HuH-7 (cell line): ENCODE measurements at regions not wholly inside any gene's neighbourhood (a gene's known extent, or its start where the extent isn't known, plus 50 kb on each side); places are given as distances from the start of the nearest gene placed in this dataset.

Source experiments
- DNase-seq: peaks from one replicate; pipeline ENCODE4 v3.0.0; 2011; ENCODE audit warnings: low spot score

- no peak for DNase-seq
These were observed 301.8 kb upstream of the TMPO start for GRCh38 chr12:98213556-98213955.

- no peak for DNase-seq
These were observed 298.1 kb upstream of the TMPO start for GRCh38 chr12:98217257-98217656.

- DNase-seq: no peak
These were observed 294.8 kb upstream of the TMPO start for GRCh38 chr12:98220636-98221035.

- DNase-seq: no peak
These were observed 294.1 kb upstream of the TMPO start for GRCh38 chr12:98221243-98221808.

DNA sequence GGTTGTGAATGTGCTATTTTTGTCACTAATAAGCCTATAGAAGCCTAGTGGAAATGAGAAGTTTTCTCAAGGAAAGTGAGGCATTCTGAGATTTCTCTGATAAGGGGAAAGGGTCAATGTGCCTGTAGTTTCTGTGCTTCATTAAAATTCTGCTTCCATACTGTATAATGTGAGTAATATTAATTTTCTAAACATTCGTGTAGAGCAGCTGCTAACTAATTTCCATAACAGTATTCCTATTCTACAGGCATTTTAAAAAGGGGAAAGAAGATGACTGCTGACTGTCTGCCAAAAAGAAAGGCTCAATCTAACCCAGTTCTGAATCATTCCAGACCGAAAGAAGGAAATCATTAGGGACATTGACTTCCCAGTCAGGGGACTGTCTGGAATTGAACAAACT, 293.3 kb upstream of the TMPO start:
- DNase-seq: no peak

GRCh38 chr12:98224584-98225221, 290.7 kb upstream of the TMPO start:
- DNase-seq: no peak

DNA sequence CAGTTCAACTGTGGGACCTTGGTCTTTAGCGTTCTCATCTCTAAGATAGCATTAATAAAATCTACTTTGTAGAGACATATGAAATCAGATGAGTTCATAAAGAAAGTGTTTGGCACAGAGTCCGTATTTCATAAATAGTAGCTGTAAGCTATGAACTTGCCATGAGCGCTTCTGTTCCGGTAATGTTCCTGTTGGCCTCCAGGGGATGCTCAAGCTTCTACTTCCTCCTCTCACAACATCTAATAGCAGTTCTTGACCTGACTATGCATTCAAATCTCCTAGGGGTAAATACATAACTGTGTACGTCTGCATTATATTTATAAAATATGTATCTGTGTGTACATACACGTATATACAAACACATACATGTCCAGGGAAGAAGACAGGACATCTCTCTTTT, 288.2 kb upstream of the TMPO start:
- no peak for DNase-seq

DNA sequence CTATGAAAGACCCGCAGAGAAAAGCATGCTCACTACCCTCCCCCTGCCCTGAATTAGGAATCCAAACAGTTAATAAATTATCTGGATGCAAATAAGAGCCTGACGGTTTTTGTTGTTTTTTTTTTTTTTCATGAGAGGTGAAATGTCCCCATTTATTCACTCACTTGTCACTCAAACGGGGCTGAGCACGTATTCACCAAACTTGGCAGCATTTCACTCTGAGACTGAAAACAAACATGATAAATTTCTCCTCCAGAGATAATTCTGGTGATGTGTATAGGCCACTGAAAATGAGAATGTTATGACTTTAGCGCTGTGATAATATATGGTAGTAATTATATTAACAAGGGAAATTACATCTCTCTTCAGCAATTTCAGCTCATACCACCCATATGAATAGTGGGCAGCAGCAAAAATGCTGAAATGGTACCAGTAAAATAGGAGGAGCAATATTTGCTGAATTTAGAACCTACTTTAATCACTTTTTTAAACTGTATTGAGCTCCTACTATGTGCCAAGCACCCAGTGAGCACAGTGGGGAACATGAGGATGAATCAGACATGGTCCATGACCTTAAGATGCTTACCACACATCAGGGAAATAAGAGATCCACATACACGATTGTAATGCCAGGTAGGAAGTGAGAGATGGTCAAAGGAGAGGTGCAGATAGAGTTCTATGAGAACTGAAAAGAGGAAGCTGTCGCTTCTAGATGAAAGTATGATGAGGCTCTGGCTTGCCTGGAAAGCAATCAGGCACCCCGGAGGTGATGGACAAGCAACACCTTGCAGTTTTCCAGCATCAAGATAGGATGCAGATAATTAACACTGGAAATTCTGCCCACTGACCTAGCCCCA, 286.5 kb upstream of the TMPO start:
- DNase-seq: no peak

- DNase-seq: no peak
These were observed 285.9 kb upstream of the TMPO start for GRCh38 chr12:98229540-98229924.

GRCh38 chr12:98232753-98233390, 282.5 kb upstream of the TMPO start:
- DNase-seq: no peak

GRCh38 chr12:98235301-98235700, 280.1 kb upstream of the TMPO start:
- DNase-seq: no peak

DNA sequence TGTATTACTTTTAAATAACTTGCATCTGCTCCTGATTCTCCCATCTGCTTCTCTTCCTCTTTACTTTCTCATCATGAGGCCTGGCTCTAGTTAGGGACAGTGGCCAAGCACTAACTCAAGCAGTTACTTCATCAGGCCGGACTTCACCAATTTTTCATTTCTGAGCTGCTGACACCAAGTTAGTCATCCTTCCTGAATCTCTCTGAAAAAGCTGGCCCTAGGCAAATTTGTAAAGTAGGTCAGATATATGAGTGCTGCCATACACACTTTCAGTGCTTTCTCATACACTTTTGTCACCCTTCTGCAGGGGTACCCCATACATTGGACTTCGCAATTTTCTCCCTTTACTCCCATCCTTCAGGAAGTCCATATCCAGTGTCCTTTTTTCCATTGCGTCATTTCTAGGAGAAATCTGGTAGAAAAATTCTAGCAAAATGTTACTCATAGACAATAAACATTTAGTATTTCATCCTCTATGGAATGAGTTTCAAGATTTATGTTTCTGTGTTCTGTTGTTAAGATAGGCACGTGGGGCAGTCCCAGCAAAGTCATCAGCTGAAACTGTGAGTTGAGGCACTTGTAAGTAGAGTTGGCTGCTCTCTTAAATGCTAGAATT, 276.8 kb upstream of the TMPO start:
- DNase-seq: no peak

- no peak for DNase-seq
These were observed 272.2 kb upstream of the TMPO start for GRCh38 chr12:98243190-98243589.

- no peak for DNase-seq
These were observed 271.3 kb upstream of the TMPO start for GRCh38 chr12:98244136-98244535.

DNA sequence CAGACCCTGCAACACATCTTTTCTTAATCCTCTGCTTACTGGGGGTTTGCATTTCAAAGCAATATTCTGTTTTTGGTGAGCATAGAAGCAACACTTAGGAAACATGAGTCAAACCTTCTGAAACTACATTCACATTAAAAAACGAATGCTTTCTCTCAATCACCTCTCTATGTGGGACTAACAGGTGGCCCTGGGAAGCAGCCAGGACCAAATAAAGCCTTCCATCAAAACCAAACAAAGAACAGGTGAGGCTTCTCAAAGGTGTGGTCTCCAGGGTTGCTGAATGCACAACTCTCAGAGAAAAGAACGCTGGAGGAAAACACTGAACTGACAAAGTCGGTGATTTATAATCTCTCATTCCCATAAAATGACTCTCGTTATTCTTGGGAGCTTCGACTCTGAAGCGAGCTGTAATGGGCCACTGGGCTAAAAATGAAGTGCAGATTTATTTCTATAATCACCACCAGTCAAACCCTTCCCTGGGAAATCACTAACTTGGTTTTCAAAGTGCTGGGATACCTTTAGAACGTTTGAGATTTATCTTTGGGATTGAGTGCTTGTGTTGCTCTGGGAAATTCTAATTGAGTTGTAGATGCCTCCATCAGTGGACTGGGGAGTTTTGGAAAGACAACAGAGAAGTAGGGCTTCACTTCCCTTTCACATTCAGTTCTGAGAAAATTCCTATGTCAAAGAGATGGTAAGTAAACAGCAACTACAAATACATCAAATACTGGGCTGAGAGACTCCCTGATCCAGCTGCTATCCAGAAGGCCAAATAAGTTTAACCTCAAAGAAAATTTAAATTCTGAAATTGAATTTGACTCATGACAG, 262.0 kb upstream of the TMPO start:
- no peak for DNase-seq

DNA sequence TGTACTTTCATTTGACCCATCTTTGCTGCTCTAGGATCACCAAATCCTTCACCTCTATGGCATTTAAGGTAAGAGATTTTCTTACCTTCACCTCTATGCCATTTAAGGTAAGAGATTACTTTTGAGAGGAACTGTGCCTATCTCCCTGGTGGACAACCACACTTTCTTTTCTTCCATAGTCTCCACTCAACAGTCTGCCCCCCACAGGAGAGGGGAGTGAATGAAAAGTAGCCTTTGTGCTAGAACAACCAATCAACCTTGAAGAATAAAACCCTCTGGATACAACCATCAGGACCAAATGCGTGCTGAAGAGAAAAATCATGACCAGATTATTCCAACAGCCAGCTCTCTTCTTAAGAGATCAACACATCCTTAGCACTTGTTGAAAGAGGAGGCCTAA, 258.6 kb upstream of the TMPO start:
- DNase-seq: no peak

GRCh38 chr12:98259693-98260092, 255.7 kb upstream of the TMPO start:
- no peak for DNase-seq

GRCh38 chr12:98260276-98260675, 255.1 kb upstream of the TMPO start:
- no peak for DNase-seq

DNA sequence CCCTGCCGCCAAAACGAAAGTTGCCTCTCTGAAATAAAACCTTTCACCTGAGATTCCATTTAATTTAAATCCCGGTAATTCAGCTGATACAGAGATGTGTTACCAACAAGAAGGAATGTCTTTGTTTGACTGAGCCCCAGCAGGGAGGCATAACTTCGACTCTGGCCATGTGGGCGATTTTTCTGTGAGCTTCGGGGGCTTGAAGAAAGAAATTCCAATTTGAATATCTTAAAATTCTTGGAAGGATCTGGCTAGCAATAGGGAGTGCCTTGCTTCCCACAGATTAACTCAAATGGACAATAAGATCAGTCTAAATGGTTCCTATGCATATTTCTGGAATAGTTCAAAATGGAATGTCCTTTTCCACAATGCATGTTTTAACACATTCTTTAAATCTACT, 252.5 kb upstream of the TMPO start:
- no peak for DNase-seq

DNA sequence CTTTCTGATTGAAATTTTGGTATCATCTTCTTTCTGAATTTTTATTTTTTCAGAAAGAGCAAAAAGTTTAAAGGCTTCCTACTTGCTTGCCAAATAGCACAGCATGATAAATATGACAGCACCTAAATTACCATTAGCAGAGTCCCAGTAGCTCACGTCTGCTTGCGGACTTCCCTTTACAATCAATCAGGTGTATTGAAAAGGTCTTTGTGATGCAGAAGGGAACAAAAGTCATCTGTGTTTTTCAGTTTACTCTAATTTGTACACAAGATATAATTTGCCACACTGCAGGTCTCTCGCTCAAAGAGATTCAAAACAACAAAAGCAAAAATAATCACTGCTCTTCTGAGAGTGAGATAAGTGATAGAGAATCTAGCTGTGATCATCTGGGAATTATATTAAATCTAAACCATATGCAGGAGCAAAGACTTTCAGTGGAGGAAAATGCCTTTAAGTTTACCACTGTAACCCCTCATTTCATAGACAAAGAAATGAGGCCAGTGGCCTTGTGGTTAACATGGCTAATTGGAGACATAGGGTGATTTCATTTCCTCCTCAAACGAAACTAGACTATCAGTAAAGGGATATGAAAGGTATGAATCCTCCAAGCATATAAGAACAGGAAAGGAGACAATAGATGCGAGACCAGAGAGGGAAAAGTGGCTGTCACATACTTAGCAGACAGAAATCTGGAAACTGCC, 240.8 kb upstream of the TMPO start:
- no peak for DNase-seq

- DNase-seq: no peak
These were observed 240.3 kb upstream of the TMPO start for GRCh38 chr12:98275131-98275475.
